Ovary (tissue), 7 donors: ENCODE measurements at regions not wholly inside any gene's neighbourhood (a gene's known extent, or its start where the extent isn't known, plus 50 kb on each side); places are given as distances from the start of the nearest gene placed in this dataset.
"Not testable (repeated sequence)": the region's sequence is repeated elsewhere in the genome, so short reads cannot be mapped to it uniquely, and the experiment has no call there.

Experiments used
- DNase-seq, 5 donors: peaks; one replicate each; pipeline ENCODE4 v3.0.0-alpha.2; 2019 to 2020
- H3K27ac ChIP-seq, 2 donors: fragments of 200-600 bp; one replicate each; pipeline versions ENCODE4 v1.5.1 to v1.8.0; 2019 to 2022
- H3K27me3 ChIP-seq: fragments of 200-600 bp; one replicate; pipeline ENCODE4 v1.8.0; 2022
- H3K36me3 ChIP-seq: fragments of 200-600 bp; sonication (generic); one replicate; pipeline ENCODE4 v1.5.1; 2019
- H3K4me1 ChIP-seq: one replicate; pipeline ENCODE4 v1.8.1; 2013; ENCODE audit warnings: mild to moderate bottlenecking, moderate library complexity; ENCODE audit not compliant: insufficient read depth
- H3K4me3 ChIP-seq: fragments of 200-600 bp; sonication (generic); one replicate; pipeline ENCODE4 v1.5.1; 2017
- H3K9me3 ChIP-seq, 2 donors: fragments of 200-600 bp in 1 of 2; sonication (generic) in 1 of 2; one replicate each; pipeline versions ENCODE4 v1.5.1 to v1.8.1; 2013 to 2019; ENCODE audit warnings: mild to moderate bottlenecking in 1 of 2, moderate library complexity in 1 of 2
- WGBS, 3 donors: extraction: QIAGEN DNeasy Blood & Tissue Kit in 1 of 3; methylation state at CpG; one replicate each; pipeline versions ENCODE4 v1.1.5 to v1.1.7; 2013 to 2017; 5-methylcytosine and 5-hydroxymethylcytosine counted together
- intact Hi-C, 4 donors: fragments of 100-400 bp; cut with DNase I; formaldehyde crosslinking; loops; one replicate each; pipeline versions ENCODE4 v1.11.0 to v1.15.1; 2022 to 2023
- donor health status: DM: no; HTN: no; CAD: no; lungs with moderate emphysema.
- donor health status: DM: no; HTN: no; CAD: no.
- donor health status: Bipolar disorder and iron deficiency.
- donor health status: DM: no; HTN: no; CAD: no.
- donor health status: DM: yes; HTN: yes; CAD: no.

- H3K27me3 ChIP-seq, H3K4me1 ChIP-seq, H3K9me3 ChIP-seq, H3K36me3 ChIP-seq, H3K4me3 ChIP-seq, DNase-seq, H3K27ac ChIP-seq, intact Hi-C loops: not testable (repeated sequence)
- 74 to 86% (median 85%) methylated on average over 9 to 10 of the region's 10 CpGs for WGBS, 3 donors
These were observed 359.4 kb downstream of the BCL2L11 start for GRCh38 chr2:111480016-111480625.

- H3K9me3 ChIP-seq, H3K4me3 ChIP-seq, H3K4me1 ChIP-seq, H3K27ac ChIP-seq, DNase-seq, H3K36me3 ChIP-seq, intact Hi-C loops, H3K27me3 ChIP-seq: not testable (repeated sequence)
- 77 to 83% (median 79%) methylated on average over 7 to 8 of the region's 8 CpGs for WGBS, 3 donors
These were observed 359.9 kb downstream of the BCL2L11 start for GRCh38 chr2:111480633-111481032.

DNA sequence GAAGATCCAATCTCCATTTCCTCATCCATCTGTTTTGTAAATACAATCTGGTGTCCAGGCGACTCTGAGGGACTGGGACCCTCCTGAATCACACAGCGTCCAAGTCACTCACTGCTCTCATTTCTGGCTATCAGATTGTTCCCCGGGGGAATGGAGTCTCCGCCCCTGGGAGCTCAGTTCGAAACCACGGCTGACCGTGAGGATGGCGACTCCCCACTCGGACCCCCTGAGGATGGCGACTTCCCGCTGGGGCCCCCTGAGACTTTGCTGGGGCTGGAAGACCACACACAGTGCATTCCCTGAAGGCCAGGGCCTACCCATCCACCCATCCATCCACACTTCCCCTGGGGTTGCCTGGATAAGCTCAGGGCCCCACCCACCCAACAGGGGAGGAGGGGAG is 360.5 kb downstream of the BCL2L11 start:
- DNase-seq, H3K4me3 ChIP-seq, intact Hi-C loops, H3K9me3 ChIP-seq, H3K4me1 ChIP-seq, H3K36me3 ChIP-seq, H3K27ac ChIP-seq, H3K27me3 ChIP-seq: not testable (repeated sequence)
- 52 to 75% (median 71%) methylated on average over 11 of the region's 11 CpGs for WGBS, 3 donors

DNA sequence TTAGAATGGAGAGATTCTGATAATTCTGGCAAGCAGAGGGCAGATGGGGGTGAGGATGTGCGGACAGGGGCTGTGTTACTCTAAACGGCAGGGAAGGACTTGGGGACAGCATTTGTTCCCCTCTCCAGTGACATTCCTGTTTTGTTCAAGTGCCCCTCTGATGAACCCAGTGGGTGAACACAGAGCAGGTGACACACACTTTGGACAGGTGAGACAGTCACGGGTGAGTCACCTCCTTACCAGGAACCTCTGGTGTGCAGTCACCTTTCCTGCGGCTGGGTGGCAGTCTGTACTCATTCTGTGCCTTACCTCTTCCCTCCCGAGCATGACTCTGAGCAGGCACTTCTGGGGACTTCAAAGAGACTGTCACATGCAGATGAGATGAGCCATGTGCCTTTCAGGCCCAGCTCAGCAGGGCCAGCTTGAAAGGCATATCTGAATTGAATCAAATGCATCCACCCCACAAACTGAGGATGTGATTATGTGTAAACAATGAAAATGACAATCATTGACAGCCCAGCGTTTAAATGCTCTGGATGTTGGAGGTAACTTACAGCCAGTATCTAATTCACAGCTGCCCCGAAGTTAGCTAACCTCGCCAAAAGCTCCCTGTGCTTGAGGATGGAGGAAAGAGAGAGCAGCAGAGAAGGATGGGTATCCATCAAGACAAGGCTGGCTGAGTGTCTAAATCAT is 362.4 kb downstream of the BCL2L11 start:
- H3K27ac ChIP-seq, H3K4me1 ChIP-seq, H3K36me3 ChIP-seq, DNase-seq, H3K27me3 ChIP-seq, H3K9me3 ChIP-seq, H3K4me3 ChIP-seq, intact Hi-C loops: not testable (repeated sequence)
- 88 to 91% (median 89%) methylated on average over 5 of the region's 8 CpGs for whole genome bisulfite sequencing, 3 donors

- H3K4me3 ChIP-seq, H3K9me3 ChIP-seq, H3K36me3 ChIP-seq, H3K4me1 ChIP-seq, H3K27me3 ChIP-seq, intact Hi-C loops, DNase-seq, H3K27ac ChIP-seq: not testable (repeated sequence)
- 71 to 82% (median 77%) methylated on average over 1 to 3 of the region's 3 CpGs for WGBS, 3 donors
These were observed 363.4 kb downstream of the BCL2L11 start for GRCh38 chr2:111484097-111484496.

DNA sequence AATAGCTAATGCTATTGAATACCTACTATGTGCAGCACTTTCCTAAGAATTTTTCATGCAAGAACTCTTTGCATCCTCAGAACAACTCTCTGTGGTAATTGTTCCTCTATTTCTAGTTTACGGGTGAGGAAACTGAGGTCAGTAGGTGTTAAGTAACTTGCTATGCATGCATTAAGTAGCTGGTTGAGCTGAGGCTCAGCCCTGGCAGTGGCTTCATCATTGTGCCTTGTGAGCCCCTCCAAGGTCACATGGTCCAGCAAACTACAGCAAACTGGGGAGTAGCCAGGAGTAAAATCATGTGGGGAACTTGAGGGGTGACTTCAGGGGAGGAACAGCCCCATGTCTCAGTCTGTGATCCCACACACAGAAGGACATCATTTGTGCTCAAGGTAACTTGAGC is 365.2 kb downstream of the BCL2L11 start:
- H3K4me1 ChIP-seq, H3K9me3 ChIP-seq, intact Hi-C loops, H3K27ac ChIP-seq, H3K4me3 ChIP-seq, H3K36me3 ChIP-seq, DNase-seq, H3K27me3 ChIP-seq: not testable (repeated sequence)
- 100% methylated on average over 1 of the region's 1 CpG for WGBS, 3 donors

DNA sequence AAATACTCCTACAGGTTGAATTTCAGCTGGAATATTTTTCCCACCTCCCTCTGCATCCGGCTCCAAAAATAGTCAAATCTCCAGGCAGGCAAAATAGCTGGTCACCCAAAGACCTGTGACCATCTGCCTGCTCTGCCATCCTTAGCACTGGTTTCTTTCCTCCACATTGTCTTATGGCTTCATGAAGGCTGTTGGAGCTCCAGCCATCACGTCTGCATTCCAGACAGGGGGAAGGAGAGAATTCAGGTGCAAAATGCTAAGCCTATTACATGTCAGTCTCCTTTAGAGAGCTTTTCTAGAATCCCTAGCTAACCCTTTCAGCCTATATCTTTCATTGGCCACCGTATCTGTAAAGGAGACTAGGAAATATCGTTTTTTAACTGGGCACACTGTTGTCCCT is 367.7 kb downstream of the BCL2L11 start:
- H3K4me1 ChIP-seq, H3K27ac ChIP-seq, DNase-seq, intact Hi-C loops, H3K4me3 ChIP-seq, H3K9me3 ChIP-seq, H3K36me3 ChIP-seq, H3K27me3 ChIP-seq: not testable (repeated sequence)
- WGBS, 3 donors = 91 to 98% (median 96%) methylated on average over 3 to 4 of the region's 4 CpGs

DNA sequence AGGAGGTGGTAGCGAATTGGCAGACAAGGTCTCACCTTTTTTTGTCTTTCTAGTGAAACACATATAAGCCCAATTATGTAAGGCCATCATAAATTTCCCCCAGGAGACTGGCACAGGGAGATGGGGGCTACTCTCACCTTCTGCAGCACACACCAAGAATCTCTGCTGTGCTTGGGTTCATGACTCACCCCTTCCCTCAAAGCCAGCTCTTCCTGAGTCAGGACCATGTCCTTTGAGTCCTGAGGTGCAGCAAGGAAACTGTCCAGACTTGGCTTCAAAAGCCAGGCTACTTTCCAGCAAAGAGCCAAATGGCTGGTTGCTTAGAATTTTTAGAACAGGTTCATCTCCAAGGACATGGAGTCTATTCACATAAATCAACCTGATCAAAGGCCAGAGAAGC is 368.7 kb downstream of the BCL2L11 start:
- H3K36me3 ChIP-seq, H3K27me3 ChIP-seq, H3K4me3 ChIP-seq, DNase-seq, intact Hi-C loops, H3K4me1 ChIP-seq, H3K9me3 ChIP-seq, H3K27ac ChIP-seq: not testable (repeated sequence)
- no CpG with 5 or more reads among the region's 1 CpG for WGBS, 3 donors

DNA sequence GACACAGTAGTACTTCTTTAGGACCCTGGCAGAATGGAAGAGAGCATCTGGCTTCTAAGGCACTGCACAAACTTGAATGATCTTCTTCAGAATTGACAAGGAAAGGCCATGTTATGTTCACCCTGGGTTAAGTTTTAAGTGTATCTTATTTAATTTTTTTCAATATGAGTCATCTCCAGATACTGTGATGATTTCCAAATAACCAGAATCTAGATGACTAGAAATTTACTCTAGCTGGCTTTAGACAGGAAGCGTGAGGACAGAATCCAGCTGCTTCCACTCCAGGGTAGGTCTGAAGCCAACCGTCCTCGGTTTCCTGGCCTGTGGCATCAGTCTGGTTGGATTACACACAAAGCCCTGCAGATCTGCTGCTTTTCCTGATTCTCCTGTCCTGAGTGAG is 370.5 kb downstream of the BCL2L11 start:
- WGBS, 3 donors = no CpG with 5 or more reads among the region's 3 CpGs
- DNase-seq, intact Hi-C loops: not testable (repeated sequence)

GRCh38 chr2:111491614-111492013 is 370.9 kb downstream of the BCL2L11 start:
- H3K36me3 ChIP-seq, H3K4me1 ChIP-seq, H3K27ac ChIP-seq, H3K4me3 ChIP-seq, DNase-seq, H3K27me3 ChIP-seq, H3K9me3 ChIP-seq, intact Hi-C loops: not testable (repeated sequence)
- 67 to 84% (median 81%) methylated on average over 3 to 4 of the region's 4 CpGs for WGBS, 3 donors

More for the DNA sequence above, 370.5 kb downstream of the BCL2L11 start:
- not testable (repeated sequence) for H3K4me3 ChIP-seq, H3K36me3 ChIP-seq, H3K27ac ChIP-seq, H3K9me3 ChIP-seq, H3K27me3 ChIP-seq, H3K4me1 ChIP-seq

DNA sequence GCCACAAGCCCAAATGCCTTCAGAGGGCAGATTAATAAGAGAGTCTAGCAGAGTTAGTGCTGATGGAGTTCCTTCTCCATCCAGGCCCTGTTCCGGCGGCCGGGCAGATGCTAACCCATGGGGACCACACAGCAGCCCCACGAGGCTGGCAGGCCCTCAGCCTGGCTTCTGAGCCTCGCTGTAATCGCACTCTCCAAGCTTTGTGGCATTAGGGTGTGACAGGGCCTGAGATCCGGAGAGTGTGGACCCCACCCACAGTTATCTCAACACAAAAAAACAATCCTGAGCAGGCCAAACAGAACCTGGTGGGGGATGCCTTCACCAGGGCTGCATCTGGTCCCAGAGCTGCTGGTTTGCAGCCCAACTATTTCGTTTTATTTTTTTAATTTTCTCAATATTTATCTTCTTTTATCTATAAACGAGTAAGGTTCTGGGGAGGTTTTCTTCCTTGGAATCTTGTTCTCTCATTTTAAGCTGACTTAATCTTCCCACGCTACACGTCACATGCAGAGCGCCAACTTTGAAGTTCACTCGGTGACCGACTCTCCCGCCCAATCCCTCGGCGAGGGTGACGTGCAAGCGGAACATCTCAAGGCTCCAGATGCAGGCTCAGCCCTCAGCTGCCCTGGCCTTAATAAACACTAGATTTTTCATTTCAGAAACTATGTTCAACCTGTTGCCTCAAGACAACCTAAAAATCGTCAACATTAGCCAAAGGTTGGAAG is 372.4 kb downstream of the BCL2L11 start:
- H3K36me3 ChIP-seq, DNase-seq, H3K4me1 ChIP-seq, intact Hi-C loops, H3K9me3 ChIP-seq, H3K4me3 ChIP-seq, H3K27ac ChIP-seq, H3K27me3 ChIP-seq: not testable (repeated sequence)
- WGBS, 3 donors = 10 to 34% methylated on average over 2 to 7 of the region's 20 CpGs; no CpG with 5 or more reads in 1 of the 3 donors

GRCh38 chr2:111493720-111494078 is 373.0 kb downstream of the BCL2L11 start:
- H3K4me1 ChIP-seq, H3K27ac ChIP-seq, H3K36me3 ChIP-seq, H3K27me3 ChIP-seq, H3K9me3 ChIP-seq, intact Hi-C loops, DNase-seq, H3K4me3 ChIP-seq: not testable (repeated sequence)
- 2 to 10% (median 3%) methylated on average over 5 of the region's 5 CpGs for WGBS, 3 donors
